ENCODE measurements at regions not wholly inside any gene's neighbourhood (a gene's known extent, or its start where the extent isn't known, plus 50 kb on each side); places are given as distances from the start of the nearest gene placed in this dataset.

GRCh38 chr3:160092760-160093159, 104.1 kb downstream of the IL12A start:
- TF ChIP-seq CTCF (IDR thresholded peaks at IDR 0.05), result no peak
- no peak for TF ChIP-seq POLR2A (IDR thresholded peaks at IDR 0.05)
- TF ChIP-seq POLR2AphosphoS5 (IDR thresholded peaks at IDR 0.05; ENCODE audit: insufficient read depth in 1 of 2, low read depth in 1 of 2), result no peak
